Ovary (tissue), 7 donors: ENCODE measurements at regions not wholly inside any gene's neighbourhood (a gene's known extent, or its start where the extent isn't known, plus 50 kb on each side); places are given as distances from the start of the nearest gene placed in this dataset.
"Not testable (repeated sequence)": the region's sequence is repeated elsewhere in the genome, so short reads cannot be mapped to it uniquely, and the experiment has no call there.

ENCODE experiments used
- DNase-seq, 5 donors: peaks; one replicate each; pipeline ENCODE4 v3.0.0-alpha.2; 2019 to 2020
- H3K27ac ChIP-seq, 2 donors: fragments of 200-600 bp; one replicate each; pipeline versions ENCODE4 v1.5.1 to v1.8.0; 2019 to 2022
- H3K27me3 ChIP-seq: fragments of 200-600 bp; one replicate; pipeline ENCODE4 v1.8.0; 2022
- H3K36me3 ChIP-seq: fragments of 200-600 bp; sonication (generic); one replicate; pipeline ENCODE4 v1.5.1; 2019
- H3K4me1 ChIP-seq: one replicate; pipeline ENCODE4 v1.8.1; 2013; ENCODE audit warnings: mild to moderate bottlenecking, moderate library complexity; ENCODE audit not compliant: insufficient read depth
- H3K4me3 ChIP-seq: fragments of 200-600 bp; sonication (generic); one replicate; pipeline ENCODE4 v1.5.1; 2017
- H3K9me3 ChIP-seq, 2 donors: fragments of 200-600 bp in 1 of 2; sonication (generic) in 1 of 2; one replicate each; pipeline versions ENCODE4 v1.5.1 to v1.8.1; 2013 to 2019; ENCODE audit warnings: mild to moderate bottlenecking in 1 of 2, moderate library complexity in 1 of 2
- CTCF ChIP-seq, 3 donors: fragments of 450-650 bp in 2 of 3; fragments of 200-600 bp in 1 of 3; IDR thresholded peaks; one replicate each; pipeline versions ENCODE4 v1.5.1 to v1.8.0; 2016 to 2022; ENCODE audit warnings: antibody characterized with exemption in 3 of 3, mild to moderate bottlenecking in 1 of 3
- EP300 ChIP-seq: sonication (generic); formaldehyde crosslinking; IDR thresholded peaks from one replicate; pipeline ENCODE4 v1.6.1; 2017; ENCODE audit warnings: antibody characterized with exemption
- POLR2A ChIP-seq: fragments of 450-650 bp; IDR thresholded peaks from one replicate; pipeline ENCODE4 v1.6.1; 2017; ENCODE audit warnings: antibody characterized with exemption, mild to moderate bottlenecking, moderate library complexity
- WGBS, 3 donors: extraction: QIAGEN DNeasy Blood & Tissue Kit in 1 of 3; methylation state at CpG; one replicate each; pipeline versions ENCODE4 v1.1.5 to v1.1.7; 2013 to 2017; 5-methylcytosine and 5-hydroxymethylcytosine counted together
- intact Hi-C, 4 donors: fragments of 100-400 bp; cut with DNase I; formaldehyde crosslinking; loops; one replicate each; pipeline versions ENCODE4 v1.11.0 to v1.15.1; 2022 to 2023
- donor health status: DM: no; HTN: no; CAD: no; lungs with moderate emphysema.
- donor health status: DM: no; HTN: no; CAD: no.
- donor health status: Bipolar disorder and iron deficiency.
- donor health status: DM: no; HTN: no; CAD: no.
- donor health status: DM: yes; HTN: yes; CAD: no.

- Histone ChIP-seq H3K36me3 (no peaks in the 10 kb centered on the region), H3K27me3 (no peaks in the 10 kb centered on the region), H3K27ac (no peak overlapping the region), H3K4me3 (no peak overlapping the region), H3K9me3 (no peaks in the 10 kb centered on the region), H3K4me1 (no peaks in the 10 kb centered on the region)
- TF ChIP-seq EP300 (no peak), POLR2A (no peak)
- intact Hi-C loops, result no loop called here
- DNase-seq, result no peak
Measured at GRCh38 chr15:95149771-95150170, 918.4 kb downstream of the MCTP2 start.

DNA sequence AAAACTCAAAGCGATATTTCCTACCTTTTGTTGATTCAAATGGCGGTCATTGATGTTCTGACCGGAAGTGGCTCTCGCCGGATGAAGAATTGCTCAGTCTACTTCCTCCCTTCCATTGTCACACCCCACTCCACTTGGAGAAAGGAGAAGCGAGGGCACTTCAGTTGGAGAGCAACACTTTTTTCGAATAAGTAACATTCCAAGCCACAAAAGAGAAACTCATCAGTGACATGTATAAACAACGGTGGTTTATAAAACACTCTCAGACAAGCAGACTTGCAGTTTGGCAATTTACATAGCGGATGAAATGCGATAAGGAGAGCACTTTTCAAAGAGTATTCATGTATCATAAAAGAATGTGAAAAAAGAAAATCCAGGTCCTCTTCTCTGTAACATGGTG lies 919.1 kb downstream of the MCTP2 start:
- TF ChIP-seq CTCF (IDR thresholded peaks at IDR 0.05) (no peak), POLR2A (no peak)
- H3K4me1 ChIP-seq, result no peaks in the 10 kb centered on the region
- no peaks in the 10 kb centered on the region for H3K36me3 ChIP-seq
- H3K27me3 ChIP-seq, result no peaks in the 10 kb centered on the region
- H3K4me3 ChIP-seq, result no peak overlapping the region
- intact Hi-C loops, result no loop called here
- H3K9me3 ChIP-seq, result no peaks in the 10 kb centered on the region
- DNase-seq, result no peak
- no peak overlapping the region for H3K27ac ChIP-seq
- WGBS, 3 donors, result 87 to 91% (median 88%) methylated on average over 10 of the region's 10 CpGs

DNA sequence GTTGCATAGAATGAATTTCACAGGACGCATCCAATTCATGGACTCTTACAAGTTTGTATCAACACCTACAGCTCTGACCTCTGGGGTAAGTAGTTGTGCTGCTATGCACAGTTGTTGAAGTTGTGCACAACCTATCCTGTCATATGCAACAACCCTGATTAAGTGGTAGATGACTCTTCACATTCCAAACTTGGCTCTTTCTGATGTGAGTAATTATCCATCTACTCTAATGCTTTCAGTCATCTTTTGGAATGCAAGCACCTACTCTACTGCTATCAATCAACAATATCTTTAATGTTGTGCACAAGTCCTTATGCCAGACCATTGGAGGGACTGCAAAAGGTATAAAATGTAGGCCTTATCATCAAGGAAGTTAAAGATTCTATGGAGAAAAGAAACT lies 921.4 kb downstream of the MCTP2 start:
- no peaks in the 10 kb centered on the region for H3K36me3 ChIP-seq
- no peak overlapping the region for H3K27ac ChIP-seq
- no peak overlapping the region for H3K4me3 ChIP-seq
- H3K4me1 ChIP-seq, result no peaks in the 10 kb centered on the region
- no peak for TF ChIP-seq EP300
- TF ChIP-seq CTCF (IDR thresholded peaks at IDR 0.05), result no peak
- no peak for TF ChIP-seq POLR2A
- H3K27me3 ChIP-seq, result no peaks in the 10 kb centered on the region
- intact Hi-C loops, result no loop called here
- no peaks in the 10 kb centered on the region for H3K9me3 ChIP-seq
- no peak for DNase-seq
- 87 to 99% (median 98%) methylated on average over 1 of the region's 1 CpG for WGBS, 3 donors

DNA sequence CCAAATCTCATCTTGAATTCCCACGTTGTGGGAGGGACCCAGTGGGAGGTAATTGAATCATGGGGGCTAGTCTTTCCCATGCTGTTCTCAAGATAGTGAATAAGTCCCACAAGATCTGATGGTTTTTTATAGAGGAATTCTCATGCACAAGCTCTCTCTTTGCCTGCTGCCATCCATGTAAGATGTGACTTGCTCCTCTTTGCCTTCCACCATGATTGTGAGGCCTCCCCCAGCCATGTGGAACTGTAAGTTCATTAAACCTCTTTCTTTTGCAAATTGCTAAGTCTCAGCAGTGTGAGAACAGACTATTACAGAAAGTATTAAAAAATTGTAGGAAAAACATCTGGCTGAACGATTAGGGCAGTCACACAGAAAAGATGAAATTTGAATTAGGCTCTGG lies 921.8 kb downstream of the MCTP2 start:
- H3K36me3 ChIP-seq, intact Hi-C loops, H3K9me3 ChIP-seq, H3K27ac ChIP-seq, H3K4me3 ChIP-seq, H3K27me3 ChIP-seq, DNase-seq, H3K4me1 ChIP-seq: not testable (repeated sequence)
- WGBS, 3 donors, result 76 to 85% (median 76%) methylated on average over 2 of the region's 2 CpGs

DNA sequence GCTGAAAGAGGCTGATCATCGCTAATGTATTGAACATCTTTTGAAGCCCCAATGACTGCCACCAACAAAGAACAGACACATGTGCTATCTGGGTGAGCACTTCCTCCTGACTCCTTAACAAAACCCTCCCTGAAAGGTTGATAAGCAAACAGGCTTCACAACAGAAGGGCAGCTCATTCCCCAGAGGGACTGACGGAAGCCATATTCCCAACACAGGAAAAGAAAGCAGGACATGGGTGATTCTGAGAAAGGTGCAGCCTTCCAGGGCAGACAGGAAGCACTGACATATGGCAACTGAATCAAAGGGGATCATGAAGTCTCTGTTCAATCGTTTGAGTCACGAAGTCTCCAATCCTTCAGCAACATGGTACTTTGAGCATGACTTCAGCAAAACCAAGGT lies 929.0 kb downstream of the MCTP2 start:
- H3K36me3 ChIP-seq, result no peaks in the 10 kb centered on the region
- no peaks in the 10 kb centered on the region for H3K9me3 ChIP-seq
- no peak overlapping the region for H3K4me3 ChIP-seq
- TF ChIP-seq EP300, result no peak
- no peak for TF ChIP-seq CTCF (IDR thresholded peaks at IDR 0.05)
- TF ChIP-seq POLR2A, result no peak
- H3K27ac ChIP-seq, result no peak overlapping the region
- DNase-seq, result no peak
- WGBS, 3 donors, result 82 to 93% (median 84%) methylated on average over 4 of the region's 4 CpGs
- intact Hi-C loops, result no loop called here
- H3K27me3 ChIP-seq, result no peaks in the 10 kb centered on the region
- H3K4me1 ChIP-seq, result no peaks in the 10 kb centered on the region

- no peaks in the 10 kb centered on the region for H3K4me1 ChIP-seq
- H3K27ac ChIP-seq, result no peak overlapping the region
- H3K27me3 ChIP-seq, result no peaks in the 10 kb centered on the region
- no peak for DNase-seq
- no peaks in the 10 kb centered on the region for H3K36me3 ChIP-seq
- TF ChIP-seq EP300 (no peak), POLR2A (no peak), CTCF (IDR thresholded peaks at IDR 0.05) (no peak)
- intact Hi-C loops, result no loop called here
- WGBS, 3 donors, result 39 to 58% (median 40%) methylated on average over 3 of the region's 3 CpGs
- H3K4me3 ChIP-seq, result no peak overlapping the region
- H3K9me3 ChIP-seq, result no peaks in the 10 kb centered on the region
Measured at GRCh38 chr15:95162069-95162468, 930.7 kb downstream of the MCTP2 start.
